Caco-2 (cell line): ENCODE measurements at regions not wholly inside any gene's neighbourhood (a gene's known extent, or its start where the extent isn't known, plus 50 kb on each side); places are given as distances from the start of the nearest gene placed in this dataset.

Source experiments
- BruUV-seq: library from RNA; stranded (reverse); fragments of 400-500 nt; replicated peaks from 2 replicates; lab custom pipeline; 2021; lab: Mats Ljungman, UMichigan
- CTCF ChIA-PET: fragments of 300-600 bp; sonication (Branson Sonifier 250); formaldehyde crosslinking; loops from one replicate; lab custom pipeline; 2022; ENCODE audit warnings: antibody characterized with exemption; lab: Charles Lee
- POLR2A ChIA-PET: fragments of 300-600 bp; sonication (Branson Sonifier 250); formaldehyde crosslinking; loops from one replicate; lab custom pipeline; 2022; ENCODE audit warnings: antibody characterized with exemption; lab: Charles Lee
- DNase-seq, 2 experiments: peaks; one replicate each; pipeline versions ENCODE4 v3.0.0 to v3.0.0-alpha.2; 2020 to 2022
- H3K27me3 ChIP-seq: replicated peaks from 2 replicates; pipeline ENCODE4 v1.6.0; 2011; ENCODE audit warnings: low read length; ENCODE audit not compliant: control insufficient read depth, insufficient read depth
- H3K36me3 ChIP-seq: 2 replicates; pipeline ENCODE4 v1.5.1; 2011; ENCODE audit warnings: low read length; ENCODE audit not compliant: control insufficient read depth, insufficient read depth
- H3K4me1 ChIP-seq: fragments of 250-450 bp; sonication (Bioruptor Pico); 2 replicates; pipeline ENCODE4 v1.5.1; 2020; ENCODE audit warnings: mild to moderate bottlenecking
- H3K4me3 ChIP-seq: 2 replicates; pipeline ENCODE4 v1.5.1; 2011; ENCODE audit warnings: low read depth, mild to moderate bottlenecking, control low read depth, low read length
- H3K9me3 ChIP-seq: fragments of 250-450 bp; sonication (Bioruptor Pico); 2 replicates; pipeline ENCODE4 v1.5.1; 2020; ENCODE audit warnings: mild to moderate bottlenecking, moderate library complexity
- H3K27ac Mint-ChIP-seq: one replicate; pipeline ENCODE4 v1.8.0; 2022; ENCODE audit warnings: mixed read lengths; ENCODE audit not compliant: unreplicated experiment
- H3K27me3 Mint-ChIP-seq: one replicate; pipeline ENCODE4 v1.8.0; 2022; ENCODE audit warnings: mixed read lengths; ENCODE audit not compliant: insufficient read depth, unreplicated experiment
- H3K36me3 Mint-ChIP-seq: one replicate; pipeline ENCODE4 v1.8.0; 2022; ENCODE audit warnings: mild to moderate bottlenecking, mixed read lengths; ENCODE audit not compliant: insufficient read depth, unreplicated experiment
- H3K4me1 Mint-ChIP-seq: one replicate; pipeline ENCODE4 v1.8.0; 2022; ENCODE audit warnings: low read depth, mixed read lengths; ENCODE audit not compliant: unreplicated experiment
- H3K4me3 Mint-ChIP-seq: one replicate; pipeline ENCODE4 v1.8.0; 2022; ENCODE audit warnings: mild to moderate bottlenecking, moderate library complexity, mixed read lengths; ENCODE audit not compliant: unreplicated experiment
- H3K9me3 Mint-ChIP-seq: one replicate; pipeline ENCODE4 v1.8.0; 2022; ENCODE audit warnings: mixed read lengths; ENCODE audit not compliant: unreplicated experiment
- CTCF ChIP-seq, 2 experiments: fragments of 200-600 bp in 1 of 2; IDR thresholded peaks; 1 replicate in 1 of 2; 2 replicates in 1 of 2; pipeline versions ENCODE4 v1.5.1 to v1.8.0; 2011 to 2022; ENCODE audit warnings: antibody characterized with exemption in 1 of 2, control low read depth in 1 of 2, inconsistent platforms in 1 of 2, low read depth in 1 of 2, low read length in 1 of 2, mild to moderate bottlenecking in 1 of 2, moderate library complexity in 1 of 2; ENCODE audit not compliant: insufficient read depth in 1 of 2, severe bottlenecking in 1 of 2, unreplicated experiment in 1 of 2
- intact Hi-C: fragments of 100-400 bp; cut with micrococcal nuclease; formaldehyde crosslinking; loops from one replicate; pipeline ENCODE4 v1.10.0; 2022; ENCODE audit not compliant: unreplicated experiment

- no peak overlapping the region for H3K27ac Mint-ChIP-seq
- H3K9me3 Mint-ChIP-seq = no peaks in the 10 kb centered on the region
- H3K4me3 Mint-ChIP-seq = no peak overlapping the region
- Histone ChIP-seq H3K36me3 (no peaks in the 10 kb centered on the region), H3K4me1 (no peaks in the 10 kb centered on the region), H3K4me3 (no peak overlapping the region), H3K27me3 (0 out of 2 replicates have a peak, but pooled peaks cover 2% of the 10 kb centered on the region), H3K9me3 (no peaks in the 10 kb centered on the region)
- no TSS peak for BruUV-seq
- H3K27me3 Mint-ChIP-seq = peaks cover 33% of the 10 kb centered on the region
- ChIA-PET POLR2A (no interaction called here), CTCF (no interaction called here)
- DNase-seq = no peak
- H3K36me3 Mint-ChIP-seq = no peaks in the 10 kb centered on the region
- no peaks in the 10 kb centered on the region for H3K4me1 Mint-ChIP-seq
- intact Hi-C loops = no loop called here
- no peak for TF ChIP-seq CTCF (IDR thresholded peaks at IDR 0.05; ENCODE audit: insufficient read depth in 1 of 2, low read depth in 1 of 2, low read length in 1 of 2, severe bottlenecking in 1 of 2, unreplicated experiment in 1 of 2)
Measured at GRCh38 chr7:25321424-25321823, 93.1 kb upstream of the NPVF start.

- H3K9me3 Mint-ChIP-seq = no peaks in the 10 kb centered on the region
- Histone ChIP-seq H3K4me1 (no peaks in the 10 kb centered on the region), H3K9me3 (no peaks in the 10 kb centered on the region), H3K36me3 (no peaks in the 10 kb centered on the region), H3K27me3 (0 out of 2 replicates have a peak, but pooled peaks cover 2% of the 10 kb centered on the region), H3K4me3 (no peak overlapping the region)
- no peak overlapping the region for H3K4me3 Mint-ChIP-seq
- BruUV-seq = no TSS peak
- no peaks in the 10 kb centered on the region for H3K36me3 Mint-ChIP-seq
- no peak for TF ChIP-seq CTCF (IDR thresholded peaks at IDR 0.05; ENCODE audit: insufficient read depth in 1 of 2, low read depth in 1 of 2, low read length in 1 of 2, severe bottlenecking in 1 of 2, unreplicated experiment in 1 of 2)
- H3K27me3 Mint-ChIP-seq = peaks cover 32% of the 10 kb centered on the region
- ChIA-PET CTCF (no interaction called here), POLR2A (no interaction called here)
- intact Hi-C loops = no loop called here
- H3K4me1 Mint-ChIP-seq = no peaks in the 10 kb centered on the region
- no peak for DNase-seq
- no peak overlapping the region for H3K27ac Mint-ChIP-seq
Measured at GRCh38 chr7:25322473-25322872, 94.2 kb upstream of the NPVF start.

- no peak overlapping the region for H3K4me3 ChIP-seq
- no TSS peak for BruUV-seq
- peaks cover 26% of the 10 kb centered on the region for H3K27me3 Mint-ChIP-seq
- H3K27ac Mint-ChIP-seq = no peak overlapping the region
- intact Hi-C loops = no loop called here
- no peaks in the 10 kb centered on the region for H3K9me3 Mint-ChIP-seq
- no peaks in the 10 kb centered on the region for H3K9me3 ChIP-seq
- ChIA-PET CTCF (no interaction called here), POLR2A (no interaction called here)
- no peaks in the 10 kb centered on the region for H3K4me1 ChIP-seq
- H3K4me1 Mint-ChIP-seq = no peaks in the 10 kb centered on the region
- DNase-seq = no peak
- no peaks in the 10 kb centered on the region for H3K36me3 ChIP-seq
- no peaks in the 10 kb centered on the region for H3K36me3 Mint-ChIP-seq
- H3K4me3 Mint-ChIP-seq = no peak overlapping the region
- TF ChIP-seq CTCF (IDR thresholded peaks at IDR 0.05; ENCODE audit: insufficient read depth in 1 of 2, low read depth in 1 of 2, low read length in 1 of 2, severe bottlenecking in 1 of 2, unreplicated experiment in 1 of 2) = no peak
- H3K27me3 ChIP-seq = 0 out of 2 replicates have a peak, but pooled peaks cover 2% of the 10 kb centered on the region
Measured at GRCh38 chr7:25325186-25325757, 97.0 kb upstream of the NPVF start.
